Progenitor cell of endocrine pancreas (in vitro differentiated cells): ENCODE measurements at regions not wholly inside any gene's neighbourhood (a gene's known extent, or its start where the extent isn't known, plus 50 kb on each side); places are given as distances from the start of the nearest gene placed in this dataset.
A peak's percentile ranks its signal among the peaks of the same experiment; 100 is the strongest.

ENCODE experiments used
- DNase-seq: peaks from one replicate; pipeline ENCODE4 v3.0.0; 2021; ENCODE audit warnings: low spot score; ENCODE audit not compliant: unreplicated experiment
- H3K27ac Mint-ChIP-seq: 2 replicates; pipeline ENCODE4 v1.8.0; 2021; ENCODE audit warnings: mild to moderate bottlenecking, moderate library complexity, mixed read lengths
- H3K27me3 Mint-ChIP-seq: 2 replicates; pipeline ENCODE4 v1.8.0; 2021; ENCODE audit warnings: mixed read lengths
- H3K36me3 Mint-ChIP-seq: 2 replicates; pipeline ENCODE4 v1.8.0; 2022; ENCODE audit warnings: mixed read lengths; ENCODE audit not compliant: insufficient read depth
- H3K4me1 Mint-ChIP-seq: 2 replicates; pipeline ENCODE4 v1.8.0; 2021; ENCODE audit warnings: low read depth, mixed read lengths
- H3K4me3 Mint-ChIP-seq: 2 replicates; pipeline ENCODE4 v1.8.0; 2021; ENCODE audit warnings: low read depth, mild to moderate bottlenecking, moderate library complexity, mixed read lengths
- H3K9me3 Mint-ChIP-seq: 2 replicates; pipeline ENCODE4 v1.8.0; 2021; ENCODE audit warnings: low read depth, mixed read lengths
- CTCF ChIP-seq: fragments of 200-600 bp; sonication (generic); IDR thresholded peaks from one replicate; pipeline ENCODE4 v1.5.0; 2021; ENCODE audit warnings: antibody characterized with exemption, mild to moderate bottlenecking; ENCODE audit not compliant: unreplicated experiment

GRCh38 chr1:90486134-90486824 lies 230.8 kb downstream of the BARHL2 start:
- Mint-ChIP-seq H3K36me3 (no peaks in the 10 kb centered on the region), H3K9me3 (no peaks in the 10 kb centered on the region), H3K4me3 (no peak overlapping the region), H3K27ac (no peak overlapping the region), H3K27me3 (no peaks in the 10 kb centered on the region), H3K4me1 (no peaks in the 10 kb centered on the region)
- TF ChIP-seq CTCF = no peak
- no peak for DNase-seq

GRCh38 chr1:90480271-90480835 lies 236.7 kb downstream of the BARHL2 start:
- no peaks in the 10 kb centered on the region for H3K36me3 Mint-ChIP-seq
- H3K4me3 Mint-ChIP-seq = no peak overlapping the region
- TF ChIP-seq CTCF = no peak
- H3K4me1 Mint-ChIP-seq = no peaks in the 10 kb centered on the region
- no peak overlapping the region for H3K27ac Mint-ChIP-seq
- no peaks in the 10 kb centered on the region for H3K9me3 Mint-ChIP-seq
- DNase-seq = no peak
- peaks cover 4% of the 10 kb centered on the region for H3K27me3 Mint-ChIP-seq

GRCh38 chr1:90476994-90477393 lies 240.1 kb downstream of the BARHL2 start:
- no peaks in the 10 kb centered on the region for H3K9me3 Mint-ChIP-seq
- no peak overlapping the region for H3K27ac Mint-ChIP-seq
- TF ChIP-seq CTCF = no peak
- no peak for DNase-seq
- H3K36me3 Mint-ChIP-seq = no peaks in the 10 kb centered on the region
- peaks cover 4% of the 10 kb centered on the region for H3K27me3 Mint-ChIP-seq
- no peak overlapping the region for H3K4me3 Mint-ChIP-seq
- H3K4me1 Mint-ChIP-seq = peaks cover 5% of the 10 kb centered on the region

GRCh38 chr1:90476411-90476810 lies 240.7 kb downstream of the BARHL2 start:
- no peaks in the 10 kb centered on the region for H3K36me3 Mint-ChIP-seq
- H3K27ac Mint-ChIP-seq = no peak overlapping the region
- H3K27me3 Mint-ChIP-seq = peaks cover 4% of the 10 kb centered on the region
- DNase-seq = no peak
- no peaks in the 10 kb centered on the region for H3K9me3 Mint-ChIP-seq
- H3K4me1 Mint-ChIP-seq = peaks cover 5% of the 10 kb centered on the region
- no peak overlapping the region for H3K4me3 Mint-ChIP-seq
- no peak for TF ChIP-seq CTCF

- H3K4me1 Mint-ChIP-seq = peaks cover 5% of the 10 kb centered on the region
- no peaks in the 10 kb centered on the region for H3K36me3 Mint-ChIP-seq
- H3K4me3 Mint-ChIP-seq = no peak overlapping the region
- H3K27ac Mint-ChIP-seq = no peak overlapping the region
- TF ChIP-seq CTCF = peak; percentile 45
- no peak for DNase-seq
- peaks cover 4% of the 10 kb centered on the region for H3K27me3 Mint-ChIP-seq
- H3K9me3 Mint-ChIP-seq = no peaks in the 10 kb centered on the region
Measured at GRCh38 chr1:90475631-90476030, 241.5 kb downstream of the BARHL2 start.
